K562 (cell line): ENCODE measurements at regions not wholly inside any gene's neighbourhood (a gene's known extent, or its start where the extent isn't known, plus 50 kb on each side); places are given as distances from the start of the nearest gene placed in this dataset.

Experiments used
- ATAC-seq: fragments of 200-7000 bp; cut with Tn5 transposase; 3 replicates; pipeline ENCODE4 v1.9.1; 2020; ENCODE audit warnings: moderate library complexity
- BruUV-seq: library from RNA; stranded (reverse); fragments of 400-500 nt; replicated peaks from 2 replicates; lab custom pipeline; 2021; lab: Mats Ljungman, UMichigan
- CTCF ChIA-PET: fragments of 300-600 bp; formaldehyde crosslinking; extraction: SDS; loops from one replicate; lab custom pipeline; 2021; ENCODE audit warnings: low intra/inter-chr PET ratio; lab: Yijun Ruan, JAX
- POLR2A ChIA-PET: fragments of 300-600, 350-650 bp; sonication (Branson Sonifier 250); formaldehyde crosslinking; extraction: SDS; loops from one replicate; lab custom pipeline; 2021; ENCODE audit warnings: antibody characterized with exemption, inconsistent platforms; lab: Yijun Ruan, JAX
- DNase-seq, 4 experiments: peaks; one replicate each; pipeline versions ENCODE4 v3.0.0 to v3.0.0-alpha.2; 2011 to 2018; ENCODE audit warnings: low spot score in 3 of 4, mixed read lengths in 3 of 4; ENCODE audit errors: extremely low read depth in 1 of 4
- FAIRE-seq: peaks from 2 replicates; lab custom pipeline; 2011; peaks lifted over from hg19 to GRCh38; lab: Jason Lieb, UNC
- H2AFZ ChIP-seq: 2 replicates; pipeline ENCODE4 v1.6.0; 2011; ENCODE audit warnings: low read depth, low read length, control low read depth, inconsistent platforms
- H3K27ac ChIP-seq: fragments of 200-600 bp; 3 replicates; pipeline ENCODE4 v1.8.0; 2011; ENCODE audit warnings: low read depth, mild to moderate bottlenecking, control low read depth, inconsistent platforms, low read length, moderate library complexity, mixed read lengths; ENCODE audit errors: extremely low read depth
- H3K27me3 ChIP-seq, 2 experiments: fragments of 300-600 bp in 1 of 2; 2 replicates in 1 of 2; 3 replicates in 1 of 2; pipeline versions ENCODE4 v1.6.0 to v1.8.0; 2011; ENCODE audit warnings: inconsistent platforms in 2 of 2, low read length in 2 of 2, mild to moderate bottlenecking in 1 of 2, mixed read lengths in 1 of 2, moderate library complexity in 1 of 2; ENCODE audit not compliant: control insufficient read depth in 2 of 2, insufficient read depth in 2 of 2
- H3K36me3 ChIP-seq: fragments of 300-600 bp; 3 replicates; pipeline ENCODE4 v1.8.0; 2011; ENCODE audit warnings: mild to moderate bottlenecking, low read length, inconsistent platforms; ENCODE audit not compliant: control insufficient read depth, insufficient read depth
- H3K4me1 ChIP-seq, 2 experiments: fragments of 200-600 bp in 1 of 2; replicated peaks in 1 of 2; 2 replicates in 1 of 2; 3 replicates in 1 of 2; pipeline versions ENCODE4 v1.5.1 to v1.8.0; 2011; ENCODE audit warnings: inconsistent platforms in 2 of 2, low read length in 2 of 2, mild to moderate bottlenecking in 1 of 2, mixed read lengths in 1 of 2, moderate library complexity in 1 of 2; ENCODE audit not compliant: control insufficient read depth in 2 of 2, insufficient read depth in 2 of 2
- H3K4me2 ChIP-seq: 2 replicates; pipeline ENCODE4 v1.6.1; 2011; ENCODE audit warnings: low read length, control low read depth, inconsistent platforms, mixed read lengths; ENCODE audit not compliant: insufficient read depth
- H3K4me3 ChIP-seq: fragments of 200-600 bp; sonication (generic), shearing (Covaris generic); 2 replicates; pipeline ENCODE4 v1.5.1; 2016; ENCODE audit warnings: control low read depth, inconsistent platforms
- H3K79me2 ChIP-seq: fragments of 200-600 bp; 3 replicates; pipeline ENCODE4 v1.8.0; 2011; ENCODE audit warnings: low read length, inconsistent platforms; ENCODE audit not compliant: control insufficient read depth, insufficient read depth
- H3K9ac ChIP-seq, 2 experiments: 2 replicates each; pipeline versions ENCODE4 v1.6.0 to v1.6.1; 2011; ENCODE audit warnings: low read depth in 2 of 2, low read length in 2 of 2, control low read depth in 1 of 2, inconsistent platforms in 1 of 2, mild to moderate bottlenecking in 1 of 2, mixed read lengths in 1 of 2; ENCODE audit not compliant: insufficient read depth in 1 of 2
- H3K9me1 ChIP-seq: one replicate; pipeline ENCODE4 v1.6.0; 2011; ENCODE audit warnings: inconsistent platforms, mild to moderate bottlenecking, low read length, moderate library complexity; ENCODE audit not compliant: control insufficient read depth, insufficient read depth
- H3K9me3 ChIP-seq: replicated peaks from 2 replicates; pipeline ENCODE4 v1.5.1; 2011; ENCODE audit warnings: low read depth, low read length, inconsistent platforms; ENCODE audit not compliant: control insufficient read depth, insufficient read depth
- H4K20me1 ChIP-seq: replicated peaks from 2 replicates; pipeline ENCODE4 v1.6.1; 2011; ENCODE audit warnings: low read length, inconsistent platforms, mixed read lengths; ENCODE audit not compliant: control insufficient read depth, insufficient read depth
- CEBPZ ChIP-seq: fragments of 150-350 bp; IDR thresholded peaks from 2 replicates; pipeline ENCODE4 v1.6.1; 2014; ENCODE audit warnings: low read depth, mild to moderate bottlenecking, low read length, borderline replicate concordance
- IRF9 ChIP-seq: fragments of 450-650 bp; IDR thresholded peaks from 2 replicates; pipeline ENCODE4 v1.6.1; 2016; ENCODE audit warnings: missing biosample characterization, missing genetic modification characterization
- MAFG ChIP-seq: fragments of 450-650 bp; conservative IDR thresholded peaks from 2 replicates; pipeline ENCODE4 v1.6.1; 2016; ENCODE audit warnings: missing genetic modification characterization, missing compliant biosample characterization
- MED1 ChIP-seq: sonication (generic); formaldehyde crosslinking; IDR thresholded peaks from 2 replicates; pipeline ENCODE4 v1.8.1; 2023; ENCODE audit warnings: missing genetic modification reagents, borderline replicate concordance
- MITF ChIP-seq: IDR thresholded peaks from 2 replicates; pipeline ENCODE4 v1.6.1; 2014; ENCODE audit warnings: antibody characterized with exemption
- NBN ChIP-seq: fragments of 450-650 bp; IDR thresholded peaks from 2 replicates; pipeline ENCODE4 v1.6.1; 2016; ENCODE audit warnings: low read depth, mild to moderate bottlenecking
- PURB ChIP-seq: sonication (generic); formaldehyde crosslinking; IDR thresholded peaks from 2 replicates; pipeline ENCODE4 v1.9.0; 2021; ENCODE audit warnings: low read depth, mild to moderate bottlenecking, missing genetic modification reagents
- SIRT6 ChIP-seq: IDR thresholded peaks from one replicate; pipeline ENCODE4 v1.6.1; 2012; ENCODE audit warnings: low read depth, mild to moderate bottlenecking, control low read depth, inconsistent platforms, low read length, moderate library complexity
- TEAD4 ChIP-seq, 2 experiments: sonication (generic) in 1 of 2; formaldehyde crosslinking in 1 of 2; IDR thresholded peaks; 2 replicates each; pipeline versions ENCODE4 v1.6.1 to v1.8.0; 2012 to 2022; ENCODE audit warnings: borderline replicate concordance in 1 of 2, inconsistent platforms in 1 of 2, low read length in 1 of 2, mild to moderate bottlenecking in 1 of 2, missing genetic modification reagents in 1 of 2
- WHSC1 ChIP-seq: IDR thresholded peaks from one replicate; pipeline ENCODE4 v1.6.1; 2012; ENCODE audit warnings: low read length, control low read depth, inconsistent platforms
- ZNF589 ChIP-seq: fragments of 200-800 bp; sonication (Bioruptor generic); IDR thresholded peaks from 2 replicates; pipeline ENCODE4 v1.6.1; 2016; ENCODE audit warnings: low read depth, missing genetic modification characterization, missing compliant biosample characterization
- WGBS: fragments of 100-300 bp; shearing (Covaris generic); methylation state at CpG from one replicate; pipeline ENCODE4 v1.1.6; 2016; ENCODE audit warnings: low coverage, mixed read lengths; ENCODE audit not compliant: insufficient coverage; ENCODE audit errors: missing lambda C conversion rate; 5-methylcytosine and 5-hydroxymethylcytosine counted together
- in situ Hi-C: fragments of 300-500 bp; cut with MboI; formaldehyde crosslinking; loops from 4 replicates; pipeline ENCODE4 v1.15.0; 2018; ENCODE audit warnings: inconsistent platforms, mixed read lengths
- intact Hi-C: fragments of 100-400 bp; cut with micrococcal nuclease; formaldehyde crosslinking; loops from 2 replicates; pipeline ENCODE4 v1.14.2; 2022
- TF ChIP-seq, protein P1 (sequence below): sonication (generic); formaldehyde crosslinking; IDR thresholded peaks from 2 replicates; pipeline ENCODE4 v1.8.0; 2022; ENCODE audit warnings: mild to moderate bottlenecking, low read depth, missing genetic modification reagents
- TF ChIP-seq, protein P2 (sequence below): fragments of 250-450 bp; sonication (Bioruptor Pico); IDR thresholded peaks from 2 replicates; pipeline ENCODE4 v1.8.0; 2022; ENCODE audit warnings: inconsistent platforms, mild to moderate bottlenecking, moderate library complexity, borderline replicate concordance

GRCh38 chr12:91772411-91772810, 373.2 kb downstream of the BTG1 start:
- WGBS: 67% methylated on average over 2 of the region's 2 CpGs
- no TSS peak for BruUV-seq
- H3K4me1 ChIP-seq: no peaks in the 10 kb centered on the region; a peak in 2 of 5 replicates
- no peaks in the 10 kb centered on the region for H3K9me3 ChIP-seq
- intact Hi-C loops: loop anchor here (10.0 kb wide), 1 partner anchor 138 kb away; no protein-coding TSS in a partner anchor
- H3K79me2 ChIP-seq: no peaks in the 10 kb centered on the region
- H3K9me1 ChIP-seq: no peaks in the 10 kb centered on the region
- ChIA-PET POLR2A (no interaction called here), CTCF (no interaction called here)
- ATAC-seq: no peak
- no peak overlapping the region for H3K4me2 ChIP-seq
- no peak overlapping the region for H3K9ac ChIP-seq
- H2AFZ ChIP-seq: no peak overlapping the region
- no peaks in the 10 kb centered on the region for H4K20me1 ChIP-seq
- H3K36me3 ChIP-seq: peaks cover 6% of the 10 kb centered on the region; the same call in 2 of the 3 replicates
- in situ Hi-C loops: no loop called here
- no peak for DNase-seq
- H3K27me3 ChIP-seq: no peaks in the 10 kb centered on the region
- no peak overlapping the region for H3K27ac ChIP-seq
- H3K4me3 ChIP-seq: no peak overlapping the region
- FAIRE-seq: no peak
- TF ChIP-seq NBN (no peak), SIRT6 (no peak), MED1 (no peak), MAFG (no peak), TEAD4 (IDR thresholded peaks at IDR 0.05; ENCODE audit: low read length) (no peak), TEAD4 (CRISPR knock-in tag; IDR thresholded peaks at IDR 0.05; ENCODE audit: borderline replicate concordance) (no peak), PURB (CRISPR knock-in tag) (no peak), IRF9 (tag) (no peak), MITF (no peak), WHSC1 (no peak), CEBPZ (no peak), ZNF589 (CRISPR knock-in tag) (no peak)
- TF ChIP-seq, protein P1, sequence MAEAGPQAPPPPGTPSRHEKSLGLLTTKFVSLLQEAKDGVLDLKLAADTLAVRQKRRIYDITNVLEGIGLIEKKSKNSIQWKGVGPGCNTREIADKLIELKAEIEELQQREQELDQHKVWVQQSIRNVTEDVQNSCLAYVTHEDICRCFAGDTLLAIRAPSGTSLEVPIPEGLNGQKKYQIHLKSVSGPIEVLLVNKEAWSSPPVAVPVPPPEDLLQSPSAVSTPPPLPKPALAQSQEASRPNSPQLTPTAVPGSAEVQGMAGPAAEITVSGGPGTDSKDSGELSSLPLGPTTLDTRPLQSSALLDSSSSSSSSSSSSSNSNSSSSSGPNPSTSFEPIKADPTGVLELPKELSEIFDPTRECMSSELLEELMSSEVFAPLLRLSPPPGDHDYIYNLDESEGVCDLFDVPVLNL (CRISPR knock-in tag): no peak
- TF ChIP-seq, protein P2, sequence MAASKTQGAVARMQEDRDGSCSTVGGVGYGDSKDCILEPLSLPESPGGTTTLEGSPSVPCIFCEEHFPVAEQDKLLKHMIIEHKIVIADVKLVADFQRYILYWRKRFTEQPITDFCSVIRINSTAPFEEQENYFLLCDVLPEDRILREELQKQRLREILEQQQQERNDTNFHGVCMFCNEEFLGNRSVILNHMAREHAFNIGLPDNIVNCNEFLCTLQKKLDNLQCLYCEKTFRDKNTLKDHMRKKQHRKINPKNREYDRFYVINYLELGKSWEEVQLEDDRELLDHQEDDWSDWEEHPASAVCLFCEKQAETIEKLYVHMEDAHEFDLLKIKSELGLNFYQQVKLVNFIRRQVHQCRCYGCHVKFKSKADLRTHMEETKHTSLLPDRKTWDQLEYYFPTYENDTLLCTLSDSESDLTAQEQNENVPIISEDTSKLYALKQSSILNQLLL (CRISPR knock-in tag): no peak
